Effector memory CD8-positive, alpha-beta T cell (primary cell): ENCODE measurements at regions not wholly inside any gene's neighbourhood (a gene's known extent, or its start where the extent isn't known, plus 50 kb on each side); places are given as distances from the start of the nearest gene placed in this dataset.
A peak's percentile ranks its signal among the peaks of the same experiment; 100 is the strongest.

Source experiments
- ATAC-seq: fragments of 150-1000 bp; cut with Tn5 transposase; replicated peaks from 2 replicates; pipeline ENCODE4 v1.10.0; 2021; ENCODE audit warnings: mild to moderate bottlenecking, moderate library complexity
- DNase-seq, 3 experiments: peaks; one replicate each; pipeline ENCODE4 v3.0.0; 2021
- H3K27ac Mint-ChIP-seq, 2 donors: one replicate each; pipeline ENCODE4 v1.8.0; 2022; ENCODE audit warnings: mild to moderate bottlenecking in 2 of 2, mixed read lengths in 2 of 2, moderate library complexity in 2 of 2
- H3K27me3 Mint-ChIP-seq, 2 donors: one replicate each; pipeline ENCODE4 v1.8.0; 2022; ENCODE audit warnings: mixed read lengths in 2 of 2
- H3K36me3 Mint-ChIP-seq: one replicate; pipeline ENCODE4 v1.8.0; 2022; ENCODE audit warnings: mild to moderate bottlenecking, moderate library complexity, mixed read lengths; ENCODE audit not compliant: insufficient read depth
- H3K4me1 Mint-ChIP-seq, 2 donors: one replicate each; pipeline ENCODE4 v1.8.0; 2022; ENCODE audit warnings: low read depth in 2 of 2, mixed read lengths in 2 of 2
- H3K4me3 Mint-ChIP-seq, 2 donors: one replicate each; pipeline ENCODE4 v1.8.0; 2022; ENCODE audit warnings: mild to moderate bottlenecking in 2 of 2, mixed read lengths in 2 of 2, moderate library complexity in 2 of 2
- H3K9me3 Mint-ChIP-seq, 2 donors: one replicate each; pipeline ENCODE4 v1.8.0; 2022; ENCODE audit warnings: mixed read lengths in 2 of 2

GRCh38 chr14:106872611-106873446 lies 1346.4 kb downstream of the TMEM121 start:
- H3K9me3 Mint-ChIP-seq: no peaks in the 10 kb centered on the region
- ATAC-seq (peak; percentile 81), DNase-seq (peak; percentile 76 to 81 (median 76))
- peaks cover 11% of the 10 kb centered on the region in 2 donors for H3K4me1 Mint-ChIP-seq
- no peak overlapping the region for H3K27ac Mint-ChIP-seq
- H3K27me3 Mint-ChIP-seq: peaks cover 45 to 62% of the 10 kb centered on the region in 2 donors
- peaks cover 3% of the 10 kb centered on the region for H3K36me3 Mint-ChIP-seq
- H3K4me3 Mint-ChIP-seq: peak overlapping the region; percentile 44 to 60

- no peak overlapping the region for H3K27ac Mint-ChIP-seq
- no peak overlapping the region for H3K4me3 Mint-ChIP-seq
- H3K36me3 Mint-ChIP-seq: peaks cover 3% of the 10 kb centered on the region
- ATAC-seq (no peak), DNase-seq (no peak)
- peaks cover 34 to 53% of the 10 kb centered on the region in 2 donors for H3K27me3 Mint-ChIP-seq
- peaks cover 11% of the 10 kb centered on the region in 2 donors for H3K4me1 Mint-ChIP-seq
- H3K9me3 Mint-ChIP-seq: no peaks in the 10 kb centered on the region
Measured at GRCh38 chr14:106874350-106874749, 1348.0 kb downstream of the TMEM121 start.

DNA sequence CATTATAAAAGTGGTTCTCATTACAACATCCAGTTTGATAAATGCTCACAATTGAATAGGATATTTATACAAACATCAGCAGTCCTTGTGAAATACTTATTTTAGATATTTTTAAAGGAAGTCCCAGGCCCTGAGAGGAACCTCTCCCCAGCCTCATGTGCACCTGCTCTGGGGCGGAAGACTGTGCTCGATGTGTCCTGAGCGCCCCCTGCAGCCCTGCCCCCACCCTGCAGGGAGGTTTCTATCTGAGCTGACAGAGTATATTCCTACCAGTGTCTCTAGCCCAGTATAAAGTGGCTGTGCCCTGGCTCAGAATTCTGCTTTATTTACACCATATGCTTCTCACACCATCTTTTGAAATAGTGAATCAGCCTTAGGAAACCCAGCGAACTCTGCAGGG lies 1349.1 kb downstream of the TMEM121 start:
- Mint-ChIP-seq H3K4me3 (no peak overlapping the region), H3K4me1 (peaks cover 11% of the 10 kb centered on the region in 2 donors), H3K36me3 (peaks cover 3% of the 10 kb centered on the region), H3K27me3 (peaks cover 30 to 42% of the 10 kb centered on the region in 2 donors), H3K9me3 (no peaks in the 10 kb centered on the region), H3K27ac (no peak overlapping the region)
- ATAC-seq (peak; percentile 42), DNase-seq (peak in 2 of 3 experiments; percentile 12 to 24)

GRCh38 chr14:106876711-106877110 lies 1350.3 kb downstream of the TMEM121 start:
- Mint-ChIP-seq H3K9me3 (no peaks in the 10 kb centered on the region), H3K27ac (no peak overlapping the region), H3K36me3 (peaks cover 3% of the 10 kb centered on the region), H3K4me1 (peaks cover 11% of the 10 kb centered on the region in 2 donors), H3K4me3 (no peak overlapping the region), H3K27me3 (peaks cover 25 to 33% of the 10 kb centered on the region in 2 donors)
- no peak for ATAC-seq
- DNase-seq: no peak

GRCh38 chr14:106877517-106877916 lies 1351.1 kb downstream of the TMEM121 start:
- Mint-ChIP-seq H3K4me3 (no peak overlapping the region), H3K27me3 (peaks cover 25 to 33% of the 10 kb centered on the region in 2 donors), H3K27ac (no peak overlapping the region), H3K36me3 (peaks cover 3% of the 10 kb centered on the region), H3K9me3 (no peaks in the 10 kb centered on the region), H3K4me1 (peaks cover 8 to 9% of the 10 kb centered on the region in 2 donors)
- DNase-seq: no peak
- no peak for ATAC-seq

GRCh38 chr14:106879241-106879640 lies 1352.9 kb downstream of the TMEM121 start:
- Mint-ChIP-seq H3K27me3 (peaks cover 25 to 33% of the 10 kb centered on the region in 2 donors), H3K36me3 (no peaks in the 10 kb centered on the region), H3K4me3 (no peak overlapping the region), H3K27ac (no peak overlapping the region), H3K4me1 (no peaks in the 10 kb centered on the region), H3K9me3 (no peaks in the 10 kb centered on the region)
- ATAC-seq (peak; percentile 56), DNase-seq (peak in 2 of 3 experiments; percentile 27 to 34)

GRCh38 chr14:106883218-106883692 lies 1356.9 kb downstream of the TMEM121 start:
- no peaks in the 10 kb centered on the region for H3K9me3 Mint-ChIP-seq
- DNase-seq (peak; percentile 15 to 25 (median 23)), ATAC-seq (peak; percentile 37)
- no peaks in the 10 kb centered on the region for H3K36me3 Mint-ChIP-seq
- H3K4me3 Mint-ChIP-seq: no peak overlapping the region
- peaks cover 2 to 7% of the 10 kb centered on the region in 2 donors for H3K27me3 Mint-ChIP-seq
- no peaks in the 10 kb centered on the region for H3K4me1 Mint-ChIP-seq
- no peak overlapping the region for H3K27ac Mint-ChIP-seq
